ENCODE measurements at regions not wholly inside any gene's neighbourhood (a gene's known extent, or its start where the extent isn't known, plus 50 kb on each side); places are given as distances from the start of the nearest gene placed in this dataset.

- no peak overlapping the region for H3K4me3 ChIP-seq (ENCODE audit: low read length)
- TF ChIP-seq CTCF (conservative IDR thresholded peaks at IDR 0.05; ENCODE audit: low read depth, low read length), result no peak
- no peak for DNase-seq (ENCODE audit: low read depth)
These were observed 132.3 kb downstream of the TINAG start for GRCh38 chr6:54440549-54440948.

- no peak for DNase-seq (ENCODE audit: low read depth)
- no peak for TF ChIP-seq CTCF (conservative IDR thresholded peaks at IDR 0.05; ENCODE audit: low read depth, low read length)
- H3K4me3 ChIP-seq (ENCODE audit: low read length), result no peak overlapping the region
These were observed 132.8 kb downstream of the TINAG start for GRCh38 chr6:54441020-54441419.

GRCh38 chr6:54441687-54442248, 133.5 kb downstream of the TINAG start:
- TF ChIP-seq CTCF (conservative IDR thresholded peaks at IDR 0.05; ENCODE audit: low read depth, low read length), result no peak
- DNase-seq (ENCODE audit: low read depth), result no peak
- H3K4me3 ChIP-seq (ENCODE audit: low read length), result no peak overlapping the region

- no peak overlapping the region for H3K4me3 ChIP-seq (ENCODE audit: low read length)
- no peak for DNase-seq (ENCODE audit: low read depth)
- no peak for TF ChIP-seq CTCF (conservative IDR thresholded peaks at IDR 0.05; ENCODE audit: low read depth, low read length)
These were observed 137.0 kb downstream of the TINAG start for GRCh38 chr6:54445207-54445606.

- DNase-seq (ENCODE audit: low read depth), result no peak
- H3K4me3 ChIP-seq (ENCODE audit: low read length), result no peak overlapping the region
- TF ChIP-seq CTCF (conservative IDR thresholded peaks at IDR 0.05; ENCODE audit: low read depth, low read length), result no peak
These were observed 140.4 kb downstream of the TINAG start for GRCh38 chr6:54448617-54449016.

GRCh38 chr6:54451516-54451915, 143.3 kb downstream of the TINAG start:
- no peak overlapping the region for H3K4me3 ChIP-seq (ENCODE audit: low read length)
- no peak for TF ChIP-seq CTCF (conservative IDR thresholded peaks at IDR 0.05; ENCODE audit: low read depth, low read length)
- DNase-seq (ENCODE audit: low read depth), result no peak

- no peak overlapping the region for H3K4me3 ChIP-seq (ENCODE audit: low read length)
- DNase-seq (ENCODE audit: low read depth), result no peak
- TF ChIP-seq CTCF (conservative IDR thresholded peaks at IDR 0.05; ENCODE audit: low read depth, low read length), result no peak
These were observed 155.2 kb downstream of the TINAG start for GRCh38 chr6:54463354-54464024.

Data from retinal pigment epithelial cell (primary cell).